G401.6 (cell line): ENCODE measurements at regions not wholly inside any gene's neighbourhood (a gene's known extent, or its start where the extent isn't known, plus 50 kb on each side); places are given as distances from the start of the nearest gene placed in this dataset.
"Not testable (repeated sequence)": the region's sequence is repeated elsewhere in the genome, so short reads cannot be mapped to it uniquely, and the experiment has no call there.

Experiments
- FAIRE-seq: peaks from 2 replicates; lab custom pipeline; 2012; peaks lifted over from hg19 to GRCh38; lab: Jason Lieb, UNC

DNA sequence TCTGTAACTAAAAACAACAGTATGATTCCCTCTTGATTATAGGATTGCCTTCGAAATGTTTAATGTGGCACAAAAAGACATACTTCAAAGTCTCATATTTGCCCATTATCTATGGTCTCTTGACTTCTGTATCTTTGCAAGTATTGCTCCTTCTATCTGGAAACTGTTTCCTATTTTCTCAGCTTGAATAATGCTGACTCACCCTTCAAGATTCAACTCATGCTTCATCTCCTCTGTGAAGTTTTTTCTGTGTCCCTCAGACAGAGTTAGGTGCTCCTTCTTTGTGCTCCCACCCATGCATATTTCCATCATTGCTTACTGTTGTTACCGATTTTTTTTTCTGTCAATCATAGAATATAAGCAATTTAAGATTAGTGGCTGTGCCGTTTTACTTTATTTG is 192.8 kb upstream of the ROBO1 start:
- FAIRE-seq: no peak

DNA sequence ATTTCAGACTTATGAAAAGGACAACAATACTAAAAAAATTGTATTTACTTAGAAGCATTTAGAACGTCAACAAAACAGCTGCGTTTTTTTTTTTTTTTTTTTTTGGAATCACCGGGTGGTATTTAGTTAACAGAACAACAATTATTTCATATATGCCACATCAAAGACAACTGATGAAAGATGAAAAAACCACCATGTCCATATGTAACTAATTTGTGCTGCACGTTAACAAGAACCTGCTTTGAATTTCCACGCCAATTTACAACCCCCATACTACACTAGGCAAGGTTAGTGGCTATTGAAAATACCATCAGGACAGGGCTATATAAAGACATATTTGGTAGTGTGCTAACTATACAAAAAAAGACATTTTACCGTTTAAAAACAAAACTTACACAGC is 189.3 kb upstream of the ROBO1 start:
- FAIRE-seq: no peak

DNA sequence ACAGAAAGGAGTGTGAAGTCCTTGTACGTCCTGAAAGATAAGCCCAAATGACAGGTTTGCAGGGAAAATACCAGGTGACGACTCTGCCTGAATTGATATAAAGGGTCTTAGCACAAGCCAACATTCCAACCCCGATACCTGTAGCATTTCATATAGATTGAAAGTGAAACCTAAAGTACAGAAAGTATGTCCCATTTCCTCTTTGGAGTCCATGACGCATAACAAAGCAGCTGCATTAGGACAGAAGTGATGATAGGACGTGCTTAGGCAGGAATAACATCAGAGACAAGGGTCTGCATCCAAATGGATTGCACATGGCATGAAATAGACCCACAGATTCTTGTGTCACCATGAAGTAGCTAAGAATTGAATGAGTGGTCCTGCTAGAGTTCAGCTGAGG is 187.0 kb upstream of the ROBO1 start:
- FAIRE-seq: no peak

DNA sequence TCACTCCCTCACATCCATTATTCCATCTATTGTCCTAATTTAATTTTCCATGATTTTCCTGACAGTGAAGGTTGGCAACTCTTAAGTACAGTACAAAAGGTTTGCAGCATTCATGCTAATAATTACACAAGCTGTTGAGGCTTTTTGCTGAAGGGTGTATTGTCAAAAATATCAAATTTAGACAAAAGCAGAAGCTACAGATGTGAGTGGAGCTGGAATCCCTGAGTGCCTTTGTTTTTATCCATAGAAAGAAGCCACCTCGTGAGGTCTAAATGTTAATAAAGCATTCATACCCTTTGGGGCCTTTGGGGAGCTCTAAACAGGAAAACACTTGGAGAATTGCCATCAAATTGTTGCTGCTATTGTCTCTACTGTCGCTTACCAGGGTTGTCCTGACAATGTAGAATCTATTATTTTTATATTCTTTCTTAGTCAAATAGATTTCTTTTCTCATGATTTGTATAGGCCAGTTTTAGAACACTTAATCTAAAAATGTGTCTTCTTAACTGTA is 185.8 kb upstream of the ROBO1 start:
- no peak for FAIRE-seq

DNA sequence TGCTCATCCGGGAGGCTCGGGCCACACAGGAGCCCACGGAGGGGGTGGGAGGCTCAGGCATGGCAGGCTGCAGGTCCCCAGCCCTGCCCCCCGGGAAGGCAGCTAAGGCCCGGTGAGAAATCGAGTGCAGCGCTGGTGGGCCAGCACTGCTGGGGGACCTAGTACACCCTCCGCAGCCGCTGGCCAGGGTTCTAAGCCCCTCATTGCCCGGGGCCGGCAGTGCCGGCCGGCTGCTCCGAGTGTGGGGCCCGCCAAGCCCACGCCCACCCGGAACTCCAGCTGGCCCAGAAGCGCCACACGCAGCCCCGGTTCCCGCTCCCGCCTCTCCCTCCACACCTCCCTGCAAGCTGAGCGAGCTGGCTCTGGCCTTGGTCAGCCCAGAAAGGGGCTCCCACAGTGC is 183.6 kb upstream of the ROBO1 start:
- FAIRE-seq: not testable (repeated sequence)

DNA sequence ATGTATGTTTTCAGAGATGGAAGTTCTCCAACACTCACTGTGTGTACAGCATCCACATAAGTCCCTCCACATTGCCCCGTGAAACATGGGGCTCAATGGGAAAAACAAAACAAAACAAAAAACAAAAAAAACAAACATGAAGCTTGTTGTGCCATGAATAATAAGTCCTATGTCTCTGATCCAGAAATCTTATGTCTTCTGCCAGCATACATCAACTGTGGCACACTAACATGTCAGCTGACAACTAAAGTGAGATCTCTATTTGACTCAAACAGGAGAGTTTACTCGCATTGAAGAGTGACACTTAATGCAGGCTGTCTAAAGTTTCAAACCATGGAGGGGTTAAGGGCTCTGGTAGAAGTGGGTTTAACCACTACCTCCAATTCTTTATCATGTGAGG is 180.2 kb upstream of the ROBO1 start:
- FAIRE-seq: no peak

DNA sequence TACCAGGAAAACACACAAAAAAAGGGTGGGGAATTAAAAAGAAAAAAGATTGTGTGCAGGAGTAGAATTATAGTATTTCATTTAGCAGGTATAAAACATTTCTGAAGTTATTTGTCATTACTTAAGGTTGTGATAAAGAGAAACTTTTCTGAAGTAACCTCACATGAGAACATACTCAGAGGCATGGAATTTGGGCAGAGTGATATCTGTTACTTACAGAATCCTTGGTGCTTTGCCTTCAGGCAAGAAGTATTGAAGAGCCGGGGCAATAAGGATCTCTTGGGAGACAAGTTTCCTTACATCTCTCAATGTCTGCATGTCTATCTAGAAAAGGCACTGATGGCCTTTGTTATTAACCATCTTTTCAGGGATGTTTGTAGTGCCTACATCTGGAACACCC is 179.7 kb upstream of the ROBO1 start:
- FAIRE-seq: no peak

DNA sequence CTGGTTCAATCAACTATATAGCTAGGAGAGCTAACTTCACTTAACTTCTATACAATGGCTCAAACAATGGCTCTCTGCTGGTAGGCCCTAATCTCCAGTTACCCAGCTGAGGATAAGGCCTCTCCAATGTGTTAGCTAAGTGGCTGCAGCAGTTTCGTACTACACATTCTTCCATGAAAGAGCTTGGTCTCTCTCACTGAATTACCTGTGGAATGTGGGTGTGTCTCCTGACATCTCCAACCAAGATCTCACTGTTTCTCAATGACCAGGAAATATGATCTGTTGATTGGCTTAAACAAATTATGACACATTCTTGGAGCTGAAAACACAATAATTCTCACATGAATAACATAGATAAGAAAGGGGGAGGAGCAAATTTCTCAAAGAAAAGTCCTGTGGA is 169.8 kb upstream of the ROBO1 start:
- FAIRE-seq: no peak

DNA sequence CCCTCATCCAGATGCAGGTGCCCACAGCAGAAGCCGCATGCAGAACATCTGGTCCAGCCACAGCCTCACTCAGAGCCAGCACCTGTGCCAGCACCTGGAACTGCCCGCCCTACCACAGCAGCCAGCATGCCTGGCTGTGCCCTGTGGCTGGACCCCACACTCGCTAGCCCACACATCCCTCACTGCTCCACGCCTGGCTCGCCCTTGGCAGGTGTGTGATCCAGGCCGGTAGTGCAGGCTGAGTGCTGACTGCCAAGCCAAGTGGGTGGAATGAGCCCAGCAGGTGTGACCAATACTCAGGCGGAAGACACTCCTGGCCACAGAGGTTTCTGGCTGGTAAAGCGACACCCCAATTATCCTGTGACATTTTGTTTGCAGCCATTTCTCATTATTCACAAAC is 162.4 kb upstream of the ROBO1 start:
- no peak for FAIRE-seq

DNA sequence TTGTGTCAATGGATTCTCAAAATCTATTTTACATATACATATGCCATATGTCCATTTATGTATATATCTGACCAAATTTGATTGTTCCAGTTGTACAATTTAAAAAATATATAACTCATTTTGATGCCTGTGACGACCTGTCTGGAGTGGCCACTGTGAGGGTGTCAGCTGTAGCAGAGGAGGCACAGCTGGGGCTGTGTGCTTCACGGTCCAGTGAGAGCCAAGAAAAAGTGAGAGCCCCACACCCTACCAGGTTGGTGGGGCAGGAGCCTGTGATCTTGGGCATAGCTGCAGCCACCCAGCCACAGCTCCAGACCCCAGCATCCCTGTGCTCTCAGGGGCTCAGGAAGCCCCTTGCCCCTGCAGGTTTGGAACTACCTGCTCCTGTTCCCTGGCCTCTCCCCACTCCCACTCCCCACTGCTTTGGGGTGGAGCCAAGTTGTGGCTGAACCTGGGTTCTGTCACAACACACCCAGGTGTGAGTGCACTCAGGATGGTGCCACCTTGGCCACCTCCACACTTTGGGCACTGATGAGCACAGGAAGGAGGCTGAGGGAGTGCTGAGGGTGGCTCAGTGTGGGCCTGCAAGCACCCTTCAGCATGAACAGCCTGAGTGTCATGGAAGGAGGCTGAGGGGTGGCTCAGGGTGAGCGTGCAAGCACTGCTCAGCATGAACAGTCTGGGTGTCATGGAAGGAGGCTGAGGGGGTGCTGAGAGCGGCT is 161.1 kb upstream of the ROBO1 start:
- no peak for FAIRE-seq

DNA sequence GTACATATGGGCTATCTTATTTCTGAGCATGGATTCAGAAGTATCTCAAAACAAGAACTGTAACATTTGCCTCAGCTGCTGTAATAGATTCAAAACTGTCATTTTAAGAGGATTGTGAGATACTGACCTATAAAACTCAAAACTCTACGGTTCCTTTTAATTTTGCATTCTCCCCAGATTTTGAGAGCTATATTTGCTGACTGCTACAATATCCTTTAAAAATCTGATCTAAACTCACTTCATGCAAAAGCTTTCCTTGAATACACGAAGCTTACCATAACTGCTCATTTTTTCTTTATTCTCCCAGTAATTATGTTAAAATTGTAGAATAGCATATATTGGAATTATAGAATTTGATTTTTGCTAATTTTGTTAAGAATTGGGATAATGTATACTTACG is 158.7 kb upstream of the ROBO1 start:
- no peak for FAIRE-seq

DNA sequence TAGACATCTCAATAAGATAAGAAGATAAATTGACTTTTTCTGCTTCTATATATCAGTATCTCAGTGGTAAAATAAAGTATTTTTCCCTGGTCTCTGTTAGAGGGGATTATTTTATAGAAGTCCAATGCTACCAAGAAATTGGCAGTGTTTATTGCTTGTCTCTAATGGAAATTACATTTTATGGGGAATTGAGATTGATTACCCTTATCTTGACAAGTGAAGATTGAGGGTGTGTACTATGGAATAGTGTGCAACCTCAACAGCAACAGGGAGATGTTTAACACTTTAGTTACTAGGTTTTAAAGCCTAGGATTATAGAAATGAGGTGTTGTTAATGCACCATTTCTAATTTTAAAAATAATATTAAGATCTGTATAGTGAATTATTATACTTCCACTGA is 154.8 kb upstream of the ROBO1 start:
- no peak for FAIRE-seq

DNA sequence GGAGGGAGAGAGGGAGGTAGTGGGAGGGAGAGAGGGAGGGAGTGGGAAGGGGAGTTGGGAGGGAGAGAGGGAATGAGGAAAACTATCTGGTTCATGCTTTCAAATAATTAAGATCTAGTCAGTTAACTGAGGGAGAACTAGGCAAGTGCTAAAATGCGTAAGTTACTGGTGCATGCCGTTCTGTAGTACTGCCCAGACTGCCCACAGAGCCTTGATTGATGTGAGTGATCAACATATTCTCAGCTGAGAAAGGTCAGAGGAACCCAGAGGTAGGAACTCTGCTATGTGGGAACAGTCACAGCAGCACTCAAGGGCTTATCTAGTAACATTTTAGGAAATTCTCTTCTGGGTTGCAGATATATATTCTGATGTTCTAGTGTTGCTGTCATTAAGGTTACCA is 149.8 kb upstream of the ROBO1 start:
- FAIRE-seq: no peak

DNA sequence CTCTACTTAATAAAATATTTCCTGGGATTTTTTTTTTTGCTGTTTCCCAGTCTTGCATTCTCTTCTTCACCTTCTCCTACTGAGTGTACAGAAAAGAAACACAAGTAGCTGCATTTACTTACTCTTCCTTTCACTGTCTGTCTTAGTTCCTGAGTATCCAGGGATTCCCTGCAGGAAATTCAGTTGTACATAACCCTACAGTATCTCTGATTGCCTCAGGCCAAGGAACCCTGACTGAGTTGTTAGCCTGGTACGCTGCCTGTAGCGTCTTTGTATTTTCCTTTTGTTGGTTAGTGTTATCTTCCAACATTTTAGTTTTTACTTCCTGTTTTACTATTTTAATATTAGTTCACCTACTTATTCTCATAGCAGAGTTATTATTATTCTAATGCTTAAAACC is 142.5 kb upstream of the ROBO1 start:
- FAIRE-seq: no peak

DNA sequence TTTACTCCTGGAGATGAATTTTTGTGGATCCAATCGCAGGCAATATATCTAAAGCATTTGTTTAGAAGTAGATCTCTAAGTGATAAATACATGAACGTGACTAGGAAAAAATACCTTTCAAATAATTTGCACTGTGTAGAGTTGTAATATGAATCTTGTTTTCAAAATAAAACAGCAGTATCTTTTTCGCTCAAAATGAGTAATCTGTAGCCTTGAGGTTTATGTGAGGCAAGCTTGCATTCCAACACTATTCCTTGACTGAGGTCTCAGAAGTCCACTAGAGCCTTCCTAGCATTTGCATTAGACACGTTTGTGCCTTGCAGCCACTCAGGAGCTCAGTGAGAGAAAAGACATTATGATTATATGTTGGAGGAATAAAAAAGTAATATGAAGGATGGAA is 138.3 kb upstream of the ROBO1 start:
- no peak for FAIRE-seq

DNA sequence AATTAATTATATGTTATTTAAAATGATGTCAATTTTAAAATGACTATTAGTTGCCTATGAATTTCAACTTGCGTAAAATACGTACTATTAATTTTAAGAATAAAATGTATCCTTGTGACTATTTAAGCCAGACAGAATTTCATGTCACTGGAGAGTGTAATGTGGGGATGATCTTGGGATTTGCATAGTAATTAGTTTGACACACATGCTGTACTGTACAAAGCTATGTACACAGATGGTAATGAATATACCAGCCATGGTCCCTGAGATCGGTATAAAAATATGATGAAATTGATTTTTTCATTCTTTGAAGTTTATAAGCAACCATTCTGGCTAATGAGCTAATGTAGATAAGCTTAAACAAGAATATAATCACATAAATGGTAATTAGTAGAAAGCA is 134.4 kb upstream of the ROBO1 start:
- no peak for FAIRE-seq

DNA sequence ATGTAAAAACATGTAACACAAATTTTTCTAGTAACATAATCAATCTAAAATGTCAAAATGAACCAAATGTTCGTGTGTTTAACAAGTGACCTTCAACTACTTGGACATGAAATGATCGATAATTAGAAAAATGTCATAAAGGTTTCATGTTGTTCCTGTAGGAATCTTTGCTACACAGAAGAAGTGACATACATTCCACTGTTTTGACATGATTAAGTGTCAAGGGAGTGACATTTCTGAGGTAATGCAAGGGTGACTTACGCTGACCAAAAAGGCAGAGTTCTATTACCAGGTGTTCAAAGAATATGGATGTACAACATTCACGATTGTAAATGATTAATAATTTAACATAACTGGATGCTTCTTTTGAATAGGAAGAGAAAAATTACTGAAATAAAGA is 131.1 kb upstream of the ROBO1 start:
- FAIRE-seq: no peak

DNA sequence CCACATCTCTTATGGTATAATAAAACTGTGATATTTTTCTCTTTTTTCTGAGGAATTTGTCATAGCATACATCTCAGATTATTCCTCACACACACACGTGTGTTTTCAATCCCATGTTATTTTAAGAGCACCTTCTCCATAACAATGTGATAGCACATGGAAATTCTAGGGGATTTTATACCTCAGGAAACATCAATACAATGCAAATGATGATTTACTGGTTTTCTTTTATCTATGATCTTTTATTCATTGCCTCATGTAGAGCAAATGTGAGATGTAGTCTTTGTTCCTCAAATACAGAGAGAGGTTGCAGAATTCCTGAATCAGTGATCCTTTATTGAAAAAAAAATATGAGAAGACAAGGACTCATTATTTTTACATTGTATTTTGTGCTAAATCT is 128.3 kb upstream of the ROBO1 start:
- FAIRE-seq: no peak

DNA sequence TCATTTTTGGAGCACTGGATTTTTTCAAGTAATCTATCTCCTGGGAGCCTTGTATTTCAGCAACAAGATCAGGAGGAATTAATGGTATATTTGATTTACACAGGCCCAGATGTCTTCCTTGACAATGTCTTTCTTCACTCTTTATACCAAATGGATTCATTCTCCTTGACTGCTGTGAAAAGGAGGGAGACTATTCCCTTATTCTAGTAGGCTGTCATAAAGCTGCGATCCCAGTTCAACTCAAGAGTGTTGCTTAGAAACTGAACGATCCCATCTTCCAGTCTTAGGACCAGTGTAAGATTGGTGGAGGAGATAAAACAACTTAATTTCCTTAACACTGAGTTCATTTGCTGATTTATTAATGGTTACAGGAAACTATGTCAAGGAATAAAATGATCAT is 119.4 kb upstream of the ROBO1 start:
- FAIRE-seq: no peak

DNA sequence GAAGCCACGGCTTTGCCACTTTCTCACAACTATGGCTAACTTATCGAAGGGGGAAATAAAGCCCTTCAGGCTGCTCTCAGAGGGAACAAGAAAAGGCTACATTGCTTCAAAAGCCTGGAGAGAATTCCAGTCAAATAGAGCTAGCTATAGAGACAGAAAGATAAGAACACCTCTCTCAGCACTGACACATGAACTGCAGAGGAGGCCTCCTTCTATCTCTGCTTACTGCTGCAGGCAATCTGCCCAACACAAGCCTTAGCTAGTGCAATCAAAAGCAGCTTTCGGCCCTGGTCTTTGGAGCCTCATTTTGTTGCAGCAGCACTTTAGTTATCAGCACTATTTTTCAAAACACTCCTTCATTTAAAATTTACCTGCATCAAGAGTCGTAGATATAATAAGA is 118.4 kb upstream of the ROBO1 start:
- no peak for FAIRE-seq

DNA sequence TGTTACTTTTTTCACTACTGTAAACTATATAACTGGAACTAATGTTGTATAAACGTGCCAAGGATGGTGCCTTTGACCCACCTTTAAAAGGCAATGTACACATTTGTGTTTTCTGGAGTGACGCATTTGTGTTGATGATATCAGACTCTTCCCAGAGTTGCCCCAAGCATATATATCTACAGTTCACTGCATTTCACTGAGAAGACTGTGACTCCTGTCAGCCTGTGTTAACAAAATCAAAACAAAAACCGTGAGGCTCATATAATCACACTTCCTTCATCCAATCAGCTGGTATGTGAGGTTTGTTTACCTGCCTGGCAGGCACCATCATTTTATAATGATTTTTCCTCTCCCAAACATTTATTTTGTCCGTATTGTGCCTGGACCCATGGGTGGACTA is 117.6 kb upstream of the ROBO1 start:
- FAIRE-seq: no peak

DNA sequence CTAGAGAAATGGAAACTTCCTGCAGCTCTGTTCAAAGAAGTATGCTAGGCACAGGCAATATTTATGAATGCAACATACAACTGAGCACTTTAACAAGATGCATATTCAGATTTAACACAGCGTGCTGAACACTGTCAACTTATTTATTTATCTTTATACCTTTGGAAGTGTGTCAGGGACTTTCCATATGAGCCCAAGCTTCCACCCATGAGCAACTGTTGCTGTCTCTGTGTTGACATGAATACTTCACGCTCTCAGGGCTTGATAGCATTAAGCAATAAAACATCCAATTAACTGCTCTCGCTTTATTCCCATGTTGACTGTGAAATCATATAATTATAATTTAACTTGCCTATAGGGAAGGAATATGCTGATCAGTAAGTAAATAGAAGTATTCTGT is 116.6 kb upstream of the ROBO1 start:
- no peak for FAIRE-seq

DNA sequence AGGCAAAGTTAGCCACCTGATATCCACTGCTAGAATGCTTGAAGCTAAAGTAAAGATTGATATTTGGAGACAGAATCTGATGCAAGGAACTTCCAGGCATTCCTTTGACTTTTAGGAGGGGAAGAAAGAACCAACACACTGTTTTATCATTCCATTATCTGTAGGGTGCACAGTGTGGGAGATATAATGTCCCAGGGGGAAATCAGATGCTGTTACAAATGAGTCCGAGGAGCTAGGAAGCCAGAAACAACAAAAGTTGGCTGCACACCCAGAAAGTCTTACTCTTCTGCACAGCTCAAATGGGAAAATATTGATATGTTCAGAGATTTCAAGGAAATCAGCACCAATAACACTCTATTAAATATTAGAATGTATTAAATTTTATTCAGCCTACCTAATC is 113.6 kb upstream of the ROBO1 start:
- FAIRE-seq: no peak

DNA sequence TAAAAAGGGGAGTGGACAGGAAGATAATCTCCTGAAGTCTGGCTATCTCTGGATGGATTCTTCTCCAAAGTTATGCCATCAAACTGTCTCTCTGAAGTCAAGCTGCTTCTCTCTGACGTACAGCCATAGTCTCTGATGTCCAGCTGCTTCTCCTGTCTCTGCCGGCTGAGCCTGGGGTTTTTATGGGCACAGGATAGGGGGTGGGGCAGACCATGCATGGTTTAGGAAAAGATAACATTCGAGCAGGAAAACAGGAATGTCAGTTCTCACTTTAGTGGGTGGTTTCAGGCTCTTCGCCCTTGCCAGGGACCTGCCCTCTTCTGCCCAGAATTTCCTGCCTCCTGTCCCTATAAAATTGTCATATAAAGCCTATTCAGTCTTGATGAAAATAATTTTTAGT is 110.9 kb upstream of the ROBO1 start:
- no peak for FAIRE-seq

DNA sequence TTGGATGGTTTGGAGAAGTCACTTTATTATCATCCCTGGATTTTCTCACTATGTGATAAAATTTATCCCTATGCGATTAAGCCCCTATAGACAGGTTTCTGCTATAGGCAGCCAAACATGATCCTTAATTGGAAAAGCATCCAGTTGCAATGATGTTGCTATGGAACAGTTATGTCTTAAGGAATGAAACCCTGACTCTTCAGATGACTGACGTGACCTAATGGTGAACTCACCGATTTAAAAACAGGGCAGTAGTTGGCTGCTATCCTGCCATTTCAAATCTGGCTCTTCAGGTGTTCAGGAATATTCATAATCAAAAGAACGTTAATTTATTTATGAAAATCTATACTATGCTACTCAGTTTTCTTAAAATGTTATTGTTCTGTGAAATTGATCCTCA is 106.8 kb upstream of the ROBO1 start:
- FAIRE-seq: no peak
